RPMI7951 (cell line): ENCODE measurements at regions not wholly inside any gene's neighbourhood (a gene's known extent, or its start where the extent isn't known, plus 50 kb on each side); places are given as distances from the start of the nearest gene placed in this dataset.

Source experiments
- DNase-seq: peaks from one replicate; pipeline ENCODE4 v3.0.0-alpha.2; 2012; ENCODE audit warnings: low read depth

DNA sequence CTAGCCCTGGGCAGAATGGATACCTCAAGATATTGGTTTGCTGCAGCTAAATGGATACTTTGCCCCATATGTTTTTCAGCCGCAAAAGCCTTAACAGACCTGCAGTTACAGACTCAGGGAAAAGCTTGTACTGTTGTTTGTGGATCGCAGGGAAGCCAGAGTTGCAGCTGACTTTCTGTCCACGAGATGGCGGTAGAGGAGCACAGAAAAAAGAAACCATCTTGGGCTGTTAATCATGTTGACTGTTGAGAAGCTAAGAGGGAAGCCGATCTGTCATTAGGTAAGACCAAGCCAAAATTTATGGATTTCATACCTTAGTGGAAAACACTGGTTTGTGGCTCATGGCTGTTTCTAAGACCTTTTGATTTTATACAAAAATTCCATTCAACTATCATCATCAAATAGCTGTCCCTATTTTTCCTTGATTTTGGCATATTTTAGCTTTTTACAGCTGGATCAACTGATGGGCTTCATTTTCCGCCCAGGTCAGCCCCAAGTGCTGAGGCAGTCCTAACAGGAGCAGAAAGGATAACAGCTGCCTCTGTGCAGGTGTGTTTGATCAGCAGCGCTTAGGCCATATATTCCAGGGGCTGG lies 205.7 kb upstream of the ZPLD1 start:
- DNase-seq: peak; percentile 71

DNA sequence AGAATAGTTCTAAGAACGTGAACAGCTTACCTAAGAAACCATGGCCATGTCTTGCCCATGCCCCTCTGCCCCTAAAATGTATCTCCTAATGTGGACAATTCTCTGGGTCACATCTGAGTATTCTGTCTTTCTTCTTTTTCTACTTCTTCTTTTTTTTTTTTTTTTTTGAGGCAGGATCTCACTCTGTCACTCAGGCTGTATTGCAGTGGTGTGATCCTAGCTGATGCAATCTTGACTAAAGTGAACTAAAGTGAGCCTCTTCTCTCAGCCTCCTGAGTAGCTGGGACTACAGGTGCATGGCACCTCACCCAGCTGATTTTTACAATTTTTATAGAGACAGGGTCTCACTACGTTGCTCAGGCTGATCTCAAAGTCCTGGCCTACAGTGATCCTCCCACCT lies 204.8 kb upstream of the ZPLD1 start:
- DNase-seq: no peak

DNA sequence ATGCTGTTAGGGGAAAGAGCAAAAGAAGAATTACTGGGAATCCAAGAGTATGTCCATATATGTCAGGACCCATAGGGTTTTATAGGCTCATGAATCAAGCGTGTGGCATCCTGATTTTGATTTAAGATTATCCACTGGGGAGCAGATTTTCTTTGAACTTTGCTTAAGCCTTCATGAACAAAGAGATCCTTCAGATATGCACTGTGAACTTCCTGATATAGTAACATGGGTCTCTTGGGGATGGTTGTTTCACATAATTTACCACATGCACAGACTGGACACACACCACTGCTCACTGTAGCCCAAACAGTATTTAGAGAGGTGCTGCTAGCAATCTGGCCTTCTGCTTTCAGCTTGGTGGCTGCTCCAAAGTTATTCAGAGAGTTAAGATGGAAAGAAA lies 200.9 kb upstream of the ZPLD1 start:
- peak; percentile 10 for DNase-seq

GRCh38 chr3:102235679-102236078 lies 199.1 kb upstream of the ZPLD1 start:
- peak; percentile 15 for DNase-seq

- no peak for DNase-seq
Observed at GRCh38 chr3:102237181-102237580, 197.6 kb upstream of the ZPLD1 start.

GRCh38 chr3:102237838-102238237 lies 197.0 kb upstream of the ZPLD1 start:
- no peak for DNase-seq

GRCh38 chr3:102238362-102238761 lies 196.5 kb upstream of the ZPLD1 start:
- no peak for DNase-seq

- no peak for DNase-seq
Observed at GRCh38 chr3:102240720-102241119, 194.1 kb upstream of the ZPLD1 start.

- no peak for DNase-seq
Observed at GRCh38 chr3:102248981-102249705, 185.7 kb upstream of the ZPLD1 start.

GRCh38 chr3:102255736-102256135 lies 179.1 kb upstream of the ZPLD1 start:
- no peak for DNase-seq

GRCh38 chr3:102258666-102259227 lies 176.1 kb upstream of the ZPLD1 start:
- DNase-seq: no peak

GRCh38 chr3:102259663-102260062 lies 175.2 kb upstream of the ZPLD1 start:
- DNase-seq: no peak

DNA sequence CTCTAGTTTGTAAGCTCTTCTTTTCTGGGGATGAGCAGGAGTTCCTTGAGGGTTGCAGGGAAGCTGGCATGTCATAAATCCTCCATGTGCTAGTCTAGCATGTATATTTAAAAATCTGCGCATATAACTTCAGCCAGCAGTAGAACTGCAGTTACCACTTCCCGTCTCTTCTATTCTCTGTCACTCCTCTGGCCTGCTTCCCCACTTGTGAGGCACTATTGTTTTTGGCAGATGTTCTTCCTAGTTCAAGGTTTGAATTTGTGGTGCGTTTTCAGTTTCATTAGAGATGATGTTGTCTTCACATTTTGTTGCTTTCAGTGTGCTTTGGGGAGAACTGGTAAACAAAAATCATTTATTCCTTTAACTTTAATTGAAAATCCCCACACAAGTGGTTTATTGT lies 169.1 kb upstream of the ZPLD1 start:
- DNase-seq: no peak

DNA sequence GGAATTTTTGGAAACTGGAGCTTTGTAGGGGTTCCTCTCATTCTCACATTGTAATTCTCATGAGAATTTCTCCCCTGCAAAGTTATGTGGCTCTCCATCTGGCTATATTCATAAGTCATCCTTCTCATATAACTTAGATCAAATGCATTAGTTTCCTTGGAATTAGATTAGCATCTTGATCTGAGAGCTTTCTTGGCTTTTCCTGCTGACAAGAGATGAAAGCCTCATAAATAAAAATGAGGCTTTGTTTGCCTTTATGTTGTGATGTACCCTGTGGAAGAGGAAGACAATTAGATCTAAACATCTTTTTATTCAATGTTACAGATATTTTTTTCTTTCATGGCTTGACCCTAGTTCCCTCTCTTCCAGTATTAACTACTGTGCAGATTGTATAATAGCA lies 165.4 kb upstream of the ZPLD1 start:
- no peak for DNase-seq

DNA sequence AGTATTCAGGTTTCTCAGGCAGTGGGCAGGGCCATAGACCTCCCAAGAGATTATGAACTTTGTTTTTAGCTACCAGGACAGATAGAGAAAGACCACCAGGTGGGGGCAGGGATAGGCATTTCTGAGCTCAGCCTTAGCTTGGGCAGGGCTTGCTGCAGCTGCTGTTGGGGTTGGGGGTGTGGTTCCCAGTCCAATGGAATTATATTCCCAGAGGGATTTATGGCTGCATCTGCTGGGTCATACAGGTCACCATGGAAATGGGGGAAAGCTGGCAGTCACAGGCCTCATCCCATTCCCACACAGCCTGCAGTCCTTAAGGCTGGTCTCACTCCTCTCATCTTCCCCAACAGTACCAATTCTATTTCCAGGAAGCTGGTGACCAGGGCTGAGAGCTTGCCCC lies 144.6 kb upstream of the ZPLD1 start:
- no peak for DNase-seq

- DNase-seq: no peak
Observed at GRCh38 chr3:102295756-102296155, 139.1 kb upstream of the ZPLD1 start.

GRCh38 chr3:102297072-102297658 lies 137.7 kb upstream of the ZPLD1 start:
- DNase-seq: no peak

GRCh38 chr3:102299125-102299877 lies 135.5 kb upstream of the ZPLD1 start:
- DNase-seq: no peak

DNA sequence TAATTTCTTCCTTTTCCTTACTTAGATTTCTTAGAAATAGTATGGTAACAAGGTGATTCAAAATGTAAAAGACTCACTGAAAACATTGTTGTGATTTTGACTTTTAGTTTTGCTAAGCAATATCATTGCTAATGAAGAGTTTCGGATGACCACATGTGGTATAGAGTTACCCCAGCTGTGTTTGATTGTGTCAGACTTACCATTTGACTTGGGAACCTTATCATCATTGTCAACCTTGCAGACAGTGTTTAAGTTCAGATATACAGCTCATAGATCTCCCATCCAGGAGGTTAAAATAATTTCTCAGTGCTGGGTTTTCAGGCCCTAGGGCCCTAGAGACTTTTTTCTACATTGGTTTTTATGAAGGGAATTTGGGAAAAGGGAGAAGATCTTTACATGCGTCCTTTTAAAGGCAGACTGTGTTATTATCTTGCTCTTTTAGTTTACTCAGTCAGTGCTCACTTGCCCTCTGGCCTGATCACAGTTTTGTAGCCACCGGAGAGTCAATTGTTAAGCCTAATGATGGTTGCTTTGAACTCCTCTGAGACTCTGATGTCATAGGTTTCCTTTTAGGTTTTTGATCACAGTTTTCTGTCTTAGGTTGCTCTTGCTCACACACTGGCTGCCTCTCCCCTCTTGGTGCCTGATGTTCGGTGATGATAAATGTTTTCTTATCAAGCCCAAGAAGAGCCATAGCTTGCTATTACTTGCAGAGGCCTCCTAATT lies 133.5 kb upstream of the ZPLD1 start:
- no peak for DNase-seq

DNA sequence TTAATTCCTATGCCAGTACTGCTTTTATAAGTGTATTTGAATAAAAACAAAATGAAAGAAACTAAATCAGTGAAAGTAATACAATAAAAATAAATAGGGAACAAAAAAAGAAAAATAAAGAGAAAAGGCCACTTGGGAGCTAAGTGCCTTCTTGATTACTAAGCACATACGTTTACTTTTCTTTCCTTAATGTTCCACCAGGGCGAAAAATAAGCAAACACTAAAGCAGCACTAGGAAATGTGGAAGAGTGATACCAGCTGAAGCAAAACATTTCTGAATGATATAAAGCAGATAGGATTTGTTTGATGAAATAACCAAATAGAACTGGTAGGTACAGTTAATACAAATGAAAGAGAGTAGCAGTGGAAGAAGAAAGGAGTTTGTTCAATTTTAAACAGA lies 132.8 kb upstream of the ZPLD1 start:
- no peak for DNase-seq

GRCh38 chr3:102304550-102304949 lies 130.3 kb upstream of the ZPLD1 start:
- no peak for DNase-seq

- DNase-seq: no peak
Observed at GRCh38 chr3:102307442-102307841, 127.4 kb upstream of the ZPLD1 start.
